Activated CD4-positive, CD25-positive, alpha-beta regulatory T cell treated with anti-CD3 and anti-CD28 coated beads, Interleukin-2, amount 50 U/mL, for 72 hours (primary cell): ENCODE measurements at regions not wholly inside any gene's neighbourhood (a gene's known extent, or its start where the extent isn't known, plus 50 kb on each side); places are given as distances from the start of the nearest gene placed in this dataset.
"Not testable (repeated sequence)": the region's sequence is repeated elsewhere in the genome, so short reads cannot be mapped to it uniquely, and the experiment has no call there.

ENCODE experiments used
- DNase-seq: peaks from one replicate; pipeline ENCODE4 v3.0.0; 2021

- no peak for DNase-seq
Measured at GRCh38 chr1:228825041-228825440, 89.8 kb downstream of the RHOU start.

DNA sequence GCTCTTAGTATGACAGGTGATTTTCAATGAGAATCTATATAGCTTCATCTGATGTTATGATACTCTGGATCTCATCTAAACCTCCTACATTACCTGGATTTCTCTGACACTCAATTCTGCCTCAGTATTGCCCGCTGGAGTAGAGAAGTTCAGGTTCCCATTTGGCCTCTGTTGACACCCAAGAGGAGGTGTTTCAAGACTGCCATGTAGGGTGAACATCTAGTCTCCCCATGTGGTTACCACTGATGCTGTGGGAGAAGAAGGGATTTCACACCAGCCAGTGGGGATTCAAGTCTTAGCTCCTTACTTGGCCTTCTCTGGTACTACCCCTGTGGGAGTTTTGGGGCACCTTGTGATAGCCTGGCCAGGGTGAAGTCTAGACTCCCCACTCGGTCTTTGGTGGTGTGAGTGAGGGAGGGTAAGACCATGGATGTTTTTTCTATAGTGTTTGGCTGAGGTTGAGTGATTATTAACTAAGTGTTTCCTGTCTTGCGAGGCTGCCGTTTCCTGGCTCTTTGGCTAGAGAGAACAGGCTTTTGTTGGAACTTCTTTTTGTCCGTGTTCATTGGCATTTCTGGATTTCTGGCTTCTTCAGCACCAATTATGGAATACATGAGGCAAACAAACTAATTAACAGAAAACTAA lies 90.7 kb downstream of the RHOU start:
- no peak for DNase-seq

- DNase-seq: no peak
Measured at GRCh38 chr1:228827019-228827418, 91.7 kb downstream of the RHOU start.

GRCh38 chr1:228828151-228828550 lies 92.9 kb downstream of the RHOU start:
- no peak for DNase-seq

GRCh38 chr1:228830185-228830953 lies 95.1 kb downstream of the RHOU start:
- DNase-seq: no peak

DNA sequence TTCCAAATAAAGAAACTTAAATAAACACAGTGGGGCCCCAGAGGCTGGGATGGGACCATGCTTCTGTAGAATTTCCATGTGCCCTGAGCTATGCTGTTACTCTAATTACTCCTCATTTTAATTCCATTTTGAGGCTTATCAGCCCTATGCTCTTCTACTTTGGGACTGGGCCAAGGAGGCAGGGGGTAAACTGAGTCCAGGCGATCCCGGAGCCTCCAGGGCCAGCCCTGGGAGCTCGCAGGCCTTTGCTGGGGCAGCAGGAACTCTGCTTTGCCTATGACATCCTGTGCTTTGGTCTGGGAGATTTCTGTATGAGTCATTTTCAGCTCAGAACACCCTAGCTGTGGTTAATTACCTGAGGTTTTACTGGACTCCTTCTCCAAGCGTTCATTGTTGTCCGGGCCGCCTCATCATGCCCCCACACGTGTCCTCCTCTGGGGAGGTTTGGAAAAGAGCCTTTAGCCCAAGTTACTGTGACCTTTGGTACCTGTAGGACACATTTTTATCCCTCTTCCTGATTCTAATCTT lies 95.7 kb downstream of the RHOU start:
- no peak for DNase-seq

GRCh38 chr1:228833911-228834688 lies 98.8 kb downstream of the RHOU start:
- no peak for DNase-seq

DNA sequence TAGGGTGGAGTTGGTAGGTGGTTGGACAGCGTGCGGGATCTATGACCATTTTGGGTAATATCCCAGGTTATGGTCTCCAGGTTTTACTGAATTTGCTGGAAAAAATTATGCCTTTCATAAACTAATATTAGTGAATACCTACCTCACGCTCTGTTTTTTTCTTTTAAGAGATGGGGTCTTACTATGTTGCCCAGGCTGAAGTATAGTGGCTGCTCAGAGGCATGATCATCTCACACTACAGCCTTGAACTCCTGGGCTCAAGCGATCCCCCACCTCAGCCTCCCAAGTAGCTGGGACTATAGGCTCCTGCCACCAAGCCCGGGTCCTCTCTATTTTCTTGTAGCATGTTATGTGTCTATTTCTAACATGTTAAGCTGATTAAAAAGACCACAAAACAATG lies 100.2 kb downstream of the RHOU start:
- DNase-seq: no peak

DNA sequence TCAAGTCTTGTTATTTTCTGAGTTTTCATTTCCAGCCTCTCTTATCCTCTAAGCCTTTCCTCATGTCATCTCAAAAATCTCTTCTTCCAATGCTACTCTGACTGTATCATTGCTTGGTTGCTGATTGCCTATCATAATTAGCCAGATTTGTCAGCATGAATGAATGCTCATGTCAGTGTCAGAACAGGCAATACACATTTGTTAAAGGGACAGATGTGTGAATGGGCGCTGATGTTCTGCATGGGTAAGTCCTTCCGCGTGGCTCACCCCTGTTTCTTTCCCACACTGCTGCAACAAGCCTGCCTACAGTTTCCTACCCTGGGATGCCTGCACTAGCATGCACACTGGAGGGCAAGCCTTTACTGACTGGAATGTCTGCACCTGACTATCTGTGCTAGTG lies 100.6 kb downstream of the RHOU start:
- DNase-seq: no peak

GRCh38 chr1:228836427-228836826 lies 101.1 kb downstream of the RHOU start:
- no peak for DNase-seq

- no peak for DNase-seq
Measured at GRCh38 chr1:228837032-228837431, 101.8 kb downstream of the RHOU start.

GRCh38 chr1:228837817-228838716 lies 102.8 kb downstream of the RHOU start:
- DNase-seq: no peak

GRCh38 chr1:228838717-228839500 lies 103.6 kb downstream of the RHOU start:
- DNase-seq: no peak

GRCh38 chr1:228839656-228840055 lies 104.4 kb downstream of the RHOU start:
- DNase-seq: no peak

GRCh38 chr1:228841632-228842031 lies 106.4 kb downstream of the RHOU start:
- DNase-seq: no peak

DNA sequence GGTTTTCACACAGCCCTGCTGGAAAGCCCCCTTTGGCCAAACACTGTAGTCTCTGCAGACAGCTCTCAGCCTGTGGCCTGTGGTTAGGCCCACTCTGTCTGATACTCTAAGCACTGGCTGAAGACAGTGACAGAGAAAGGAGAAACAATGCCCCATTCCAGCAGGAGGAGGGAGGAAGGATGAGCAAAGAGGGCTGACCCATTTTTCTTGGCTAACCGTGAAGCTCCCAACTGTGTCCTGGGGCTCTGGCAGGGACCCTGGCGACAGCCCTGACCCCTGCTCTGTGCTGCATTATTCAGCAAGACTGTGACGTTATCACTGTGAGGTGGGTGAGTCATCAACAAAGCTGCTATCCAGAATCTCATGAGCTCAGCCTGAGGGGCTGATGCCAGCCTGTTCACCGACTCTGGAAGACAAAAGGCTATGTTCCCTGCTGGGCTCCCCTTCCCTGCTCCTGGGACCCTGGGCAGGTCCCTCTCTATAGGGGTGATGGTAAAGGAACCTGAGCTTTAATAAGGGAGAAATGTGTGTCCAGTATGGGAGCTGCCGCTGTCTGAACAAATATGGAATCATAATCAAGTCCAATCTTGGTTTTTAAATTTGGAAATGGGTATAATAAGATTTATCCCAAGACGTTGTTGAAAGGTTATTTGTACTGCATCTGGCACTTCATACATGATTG lies 107.0 kb downstream of the RHOU start:
- no peak for DNase-seq

- no peak for DNase-seq
Measured at GRCh38 chr1:228845101-228845500, 109.8 kb downstream of the RHOU start.

GRCh38 chr1:228846952-228847351 lies 111.7 kb downstream of the RHOU start:
- DNase-seq: no peak

DNA sequence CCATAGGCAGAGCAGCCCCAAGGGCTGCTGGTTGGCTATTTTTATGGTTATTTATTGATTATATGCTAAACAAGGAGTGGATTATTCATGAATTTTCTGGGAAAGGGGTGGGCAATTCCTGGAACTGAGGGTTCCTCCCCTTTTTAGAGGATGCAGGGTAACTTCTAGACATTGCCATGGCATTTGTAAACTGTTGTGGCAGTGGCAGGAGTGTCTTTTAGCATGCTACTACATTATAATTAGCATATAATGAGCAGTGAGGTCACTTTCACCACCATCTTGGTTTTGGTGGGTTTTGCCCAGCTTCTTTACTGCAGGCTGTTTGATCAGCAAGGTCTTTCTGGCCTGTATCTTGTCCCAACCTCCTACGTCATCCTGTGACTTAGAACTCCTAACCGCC lies 112.2 kb downstream of the RHOU start:
- not testable (repeated sequence) for DNase-seq

DNA sequence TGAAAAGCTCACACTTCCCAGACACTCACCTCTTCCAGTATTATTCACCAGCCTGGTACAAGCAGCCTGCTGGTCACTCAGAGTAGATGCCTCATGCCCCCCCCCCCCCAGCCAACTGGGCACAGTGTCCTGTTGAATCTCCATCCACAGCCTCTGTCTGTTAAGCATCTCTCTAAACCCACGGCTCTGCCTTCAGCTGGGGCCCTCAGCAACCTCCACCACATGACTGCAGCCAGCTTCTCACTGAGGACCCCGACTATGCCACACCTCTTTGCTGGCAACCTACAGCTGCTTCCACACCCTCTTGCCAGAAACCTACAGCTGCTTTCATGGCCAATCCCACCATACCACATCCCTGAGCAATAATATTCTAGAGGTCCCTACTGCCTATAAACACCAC lies 113.1 kb downstream of the RHOU start:
- DNase-seq: no peak

- DNase-seq: no peak
Measured at GRCh38 chr1:228849011-228849541, 113.8 kb downstream of the RHOU start.
